Pancreas (tissue), 10 donors: ENCODE measurements at regions not wholly inside any gene's neighbourhood (a gene's known extent, or its start where the extent isn't known, plus 50 kb on each side); places are given as distances from the start of the nearest gene placed in this dataset.

Experiments used
- ATAC-seq, 4 donors: fragments of 200-7000 bp; cut with Tn5 transposase; one replicate each; pipeline versions ENCODE4 v1.8.0 to v1.9.1; 2020; ENCODE audit warnings: mild to moderate bottlenecking in 4 of 4, moderate library complexity in 4 of 4
- DNase-seq, 6 donors: peaks; one replicate each; pipeline ENCODE4 v3.0.0-alpha.2; 2020
- FAIRE-seq: peaks from 2 replicates; lab custom pipeline; 2012; peaks lifted over from hg19 to GRCh38; lab: Jason Lieb, UNC
- H3K27ac ChIP-seq, 4 donors: fragments of 200-600 bp; sonication (generic); 1 replicate in 3 of 4; 2 replicates in 1 of 4; pipeline versions ENCODE4 v1.5.0 to v1.8.0; 2020
- H3K27me3 ChIP-seq, 4 donors: fragments of 200-600 bp; one replicate each; pipeline ENCODE4 v1.8.0; 2021
- H3K36me3 ChIP-seq, 3 donors: fragments of 200-600 bp; sonication (generic) in 1 of 3; one replicate each; pipeline versions ENCODE4 v1.5.0 to v1.8.0; 2020 to 2021
- H3K4me1 ChIP-seq, 3 donors: fragments of 200-600 bp; one replicate each; pipeline ENCODE4 v1.8.0; 2021
- H3K4me3 ChIP-seq, 4 donors: fragments of 200-600 bp; sonication (generic) in 2 of 4; one replicate each; pipeline versions ENCODE4 v1.5.0 to v1.8.0; 2020 to 2021
- H3K9me3 ChIP-seq, 4 donors: fragments of 200-600 bp; one replicate each; pipeline ENCODE4 v1.8.0; 2021
- CTCF ChIP-seq, 4 donors: fragments of 200-600 bp; sonication (generic) in 3 of 4; IDR thresholded peaks; one replicate each; pipeline versions ENCODE4 v1.5.0 to v1.8.0; 2021; ENCODE audit warnings: antibody characterized with exemption in 4 of 4
- WGBS, 2 donors: extraction: QIAGEN DNeasy Blood & Tissue Kit; methylation state at CpG; one replicate each; pipeline ENCODE4 v1.1.7; 2013; 5-methylcytosine and 5-hydroxymethylcytosine counted together
- intact Hi-C, 3 donors: fragments of 100-400 bp; cut with DNase I; formaldehyde crosslinking; loops; one replicate each; pipeline versions ENCODE4 v1.11.1 to v1.14.2; 2022
- donor health status: healthy with polysubstance abuse.
- donor health status: DM: no; HTN: no; CAD: no; lungs with moderate emphysema.
- donor health status: DM: no; HTN: no; CAD: no.
- donor health status: control.
- donor health status: control.
- donor health status: Bipolar disorder and iron deficiency.
- donor health status: DM: yes; HTN: yes; CAD: no.
- donor health status: DM: no; HTN: no; CAD: no.
- donor health status: DM: no; HTN: no; CAD: no.
- donor health status: DM: yes; HTN: yes; CAD: no.

- DNase-seq, result no peak
- intact Hi-C loops, result no loop called here
- no peak for FAIRE-seq
- peaks cover 24 to 33% (median 31%) of the 10 kb centered on the region in 3 donors for H3K4me1 ChIP-seq
- TF ChIP-seq CTCF (IDR thresholded peaks at IDR 0.05), result no peak
- 27 to 29% methylated on average over 11 of the region's 11 CpGs for WGBS, 2 donors
- peak; percentile 63 to 70 (median 67) for ATAC-seq
- no peaks in the 10 kb centered on the region for H3K9me3 ChIP-seq
- no peak overlapping the region for H3K4me3 ChIP-seq
- no peaks in the 10 kb centered on the region for H3K27me3 ChIP-seq
- peak overlapping the region in 2 of 4 donors; percentile 6 to 42 for H3K27ac ChIP-seq
- no peaks in the 10 kb centered on the region for H3K36me3 ChIP-seq
These were observed 201.2 kb downstream of the OPA1 start for GRCh38 chr3:193794002-193794881.

GRCh38 chr3:193795062-193795690, 202.2 kb downstream of the OPA1 start:
- FAIRE-seq, result no peak

GRCh38 chr3:193796089-193796488, 203.1 kb downstream of the OPA1 start:
- intact Hi-C loops, result no loop called here
- Histone ChIP-seq H3K4me1 (peaks cover 15 to 21% (median 16%) of the 10 kb centered on the region in 3 donors), H3K36me3 (no peaks in the 10 kb centered on the region), H3K27ac (no peak overlapping the region), H3K27me3 (no peaks in the 10 kb centered on the region), H3K9me3 (no peaks in the 10 kb centered on the region), H3K4me3 (no peak overlapping the region)
- no peak for FAIRE-seq
- TF ChIP-seq CTCF (IDR thresholded peaks at IDR 0.05), result no peak
- WGBS, 2 donors, result 92 to 94% methylated on average over 10 of the region's 10 CpGs
- no peak for ATAC-seq
- DNase-seq, result no peak

More at GRCh38 chr3:193795062-193795690, 202.2 kb downstream of the OPA1 start:
- Histone ChIP-seq H3K4me1 (peaks cover 24 to 29% (median 25%) of the 10 kb centered on the region in 3 donors), H3K9me3 (no peaks in the 10 kb centered on the region), H3K36me3 (no peaks in the 10 kb centered on the region), H3K4me3 (no peak overlapping the region), H3K27ac (peak overlapping the region in 1 of 4 donors; percentile 6), H3K27me3 (no peaks in the 10 kb centered on the region)
- no peak for TF ChIP-seq CTCF (IDR thresholded peaks at IDR 0.05)
- 50 to 55% methylated on average over 12 of the region's 12 CpGs for WGBS, 2 donors
- DNase-seq (peak in 1 of 6 donors; percentile 33), ATAC-seq (no peak)
- intact Hi-C loops, result no loop called here

GRCh38 chr3:193797566-193797965, 204.6 kb downstream of the OPA1 start:
- H3K27ac ChIP-seq, result no peak overlapping the region
- no peak for DNase-seq
- intact Hi-C loops, result no loop called here
- TF ChIP-seq CTCF (IDR thresholded peaks at IDR 0.05), result no peak
- H3K9me3 ChIP-seq, result no peaks in the 10 kb centered on the region
- no peak for FAIRE-seq
- no peaks in the 10 kb centered on the region for H3K27me3 ChIP-seq
- no peak overlapping the region for H3K4me3 ChIP-seq
- ATAC-seq, result no peak
- H3K36me3 ChIP-seq, result no peaks in the 10 kb centered on the region
- peaks cover 8 to 13% (median 11%) of the 10 kb centered on the region in 3 donors for H3K4me1 ChIP-seq
- WGBS, 2 donors, result 88 to 89% methylated on average over 5 of the region's 5 CpGs
